K562 (cell line): ENCODE measurements at regions not wholly inside any gene's neighbourhood (a gene's known extent, or its start where the extent isn't known, plus 50 kb on each side); places are given as distances from the start of the nearest gene placed in this dataset.

Source experiments
- ATAC-seq: fragments of 200-7000 bp; cut with Tn5 transposase; 3 replicates; pipeline ENCODE4 v1.9.1; 2020; ENCODE audit warnings: moderate library complexity
- BruUV-seq: library from RNA; stranded (reverse); fragments of 400-500 nt; replicated peaks from 2 replicates; lab custom pipeline; 2021; lab: Mats Ljungman, UMichigan
- CTCF ChIA-PET: fragments of 300-600 bp; formaldehyde crosslinking; extraction: SDS; loops from one replicate; lab custom pipeline; 2021; ENCODE audit warnings: low intra/inter-chr PET ratio; lab: Yijun Ruan, JAX
- POLR2A ChIA-PET: fragments of 300-600, 350-650 bp; sonication (Branson Sonifier 250); formaldehyde crosslinking; extraction: SDS; loops from one replicate; lab custom pipeline; 2021; ENCODE audit warnings: antibody characterized with exemption, inconsistent platforms; lab: Yijun Ruan, JAX
- DNase-seq, 4 experiments: peaks; one replicate each; pipeline versions ENCODE4 v3.0.0 to v3.0.0-alpha.2; 2011 to 2018; ENCODE audit warnings: low spot score in 3 of 4, mixed read lengths in 3 of 4; ENCODE audit errors: extremely low read depth in 1 of 4
- FAIRE-seq: peaks from 2 replicates; lab custom pipeline; 2011; peaks lifted over from hg19 to GRCh38; lab: Jason Lieb, UNC
- H2AFZ ChIP-seq: 2 replicates; pipeline ENCODE4 v1.6.0; 2011; ENCODE audit warnings: low read depth, low read length, control low read depth, inconsistent platforms
- H3K27ac ChIP-seq: fragments of 200-600 bp; 3 replicates; pipeline ENCODE4 v1.8.0; 2011; ENCODE audit warnings: low read depth, mild to moderate bottlenecking, control low read depth, inconsistent platforms, low read length, moderate library complexity, mixed read lengths; ENCODE audit errors: extremely low read depth
- H3K27me3 ChIP-seq, 2 experiments: fragments of 300-600 bp in 1 of 2; 2 replicates in 1 of 2; 3 replicates in 1 of 2; pipeline versions ENCODE4 v1.6.0 to v1.8.0; 2011; ENCODE audit warnings: inconsistent platforms in 2 of 2, low read length in 2 of 2, mild to moderate bottlenecking in 1 of 2, mixed read lengths in 1 of 2, moderate library complexity in 1 of 2; ENCODE audit not compliant: control insufficient read depth in 2 of 2, insufficient read depth in 2 of 2
- H3K36me3 ChIP-seq: fragments of 300-600 bp; 3 replicates; pipeline ENCODE4 v1.8.0; 2011; ENCODE audit warnings: mild to moderate bottlenecking, low read length, inconsistent platforms; ENCODE audit not compliant: control insufficient read depth, insufficient read depth
- H3K4me1 ChIP-seq, 2 experiments: fragments of 200-600 bp in 1 of 2; replicated peaks in 1 of 2; 2 replicates in 1 of 2; 3 replicates in 1 of 2; pipeline versions ENCODE4 v1.5.1 to v1.8.0; 2011; ENCODE audit warnings: inconsistent platforms in 2 of 2, low read length in 2 of 2, mild to moderate bottlenecking in 1 of 2, mixed read lengths in 1 of 2, moderate library complexity in 1 of 2; ENCODE audit not compliant: control insufficient read depth in 2 of 2, insufficient read depth in 2 of 2
- H3K4me2 ChIP-seq: 2 replicates; pipeline ENCODE4 v1.6.1; 2011; ENCODE audit warnings: low read length, control low read depth, inconsistent platforms, mixed read lengths; ENCODE audit not compliant: insufficient read depth
- H3K4me3 ChIP-seq: fragments of 200-600 bp; sonication (generic), shearing (Covaris generic); 2 replicates; pipeline ENCODE4 v1.5.1; 2016; ENCODE audit warnings: control low read depth, inconsistent platforms
- H3K79me2 ChIP-seq: fragments of 200-600 bp; 3 replicates; pipeline ENCODE4 v1.8.0; 2011; ENCODE audit warnings: low read length, inconsistent platforms; ENCODE audit not compliant: control insufficient read depth, insufficient read depth
- H3K9ac ChIP-seq, 2 experiments: 2 replicates each; pipeline versions ENCODE4 v1.6.0 to v1.6.1; 2011; ENCODE audit warnings: low read depth in 2 of 2, low read length in 2 of 2, control low read depth in 1 of 2, inconsistent platforms in 1 of 2, mild to moderate bottlenecking in 1 of 2, mixed read lengths in 1 of 2; ENCODE audit not compliant: insufficient read depth in 1 of 2
- H3K9me1 ChIP-seq: one replicate; pipeline ENCODE4 v1.6.0; 2011; ENCODE audit warnings: inconsistent platforms, mild to moderate bottlenecking, low read length, moderate library complexity; ENCODE audit not compliant: control insufficient read depth, insufficient read depth
- H3K9me3 ChIP-seq: replicated peaks from 2 replicates; pipeline ENCODE4 v1.5.1; 2011; ENCODE audit warnings: low read depth, low read length, inconsistent platforms; ENCODE audit not compliant: control insufficient read depth, insufficient read depth
- H4K20me1 ChIP-seq: replicated peaks from 2 replicates; pipeline ENCODE4 v1.6.1; 2011; ENCODE audit warnings: low read length, inconsistent platforms, mixed read lengths; ENCODE audit not compliant: control insufficient read depth, insufficient read depth
- BRD9 ChIP-seq: fragments of 450-650 bp; IDR thresholded peaks from 2 replicates; pipeline ENCODE4 v1.6.1; 2018; ENCODE audit warnings: low read depth; ENCODE audit not compliant: partially characterized antibody
- CBX2 ChIP-seq: fragments of 200-600 bp; sonication (generic); IDR thresholded peaks from one replicate; pipeline ENCODE4 v1.6.1; 2012; ENCODE audit warnings: mild to moderate bottlenecking, low read length, inconsistent platforms; ENCODE audit not compliant: insufficient read depth, poor library complexity, severe bottlenecking
- DDX20 ChIP-seq: fragments of 450-650 bp; IDR thresholded peaks from 2 replicates; pipeline ENCODE4 v1.6.1; 2016; ENCODE audit warnings: missing genetic modification characterization, low read depth, mild to moderate bottlenecking, missing compliant biosample characterization, moderate library complexity
- HCFC1 ChIP-seq: IDR thresholded peaks from 2 replicates; pipeline ENCODE4 v1.6.1; 2012; ENCODE audit warnings: low read depth, low read length, improper control_type of control experiment
- POU5F1 ChIP-seq: fragments of 150-350 bp; IDR thresholded peaks from 2 replicates; pipeline ENCODE4 v1.6.1; 2014; ENCODE audit warnings: borderline replicate concordance, low read length, low read depth, mild to moderate bottlenecking; ENCODE audit not compliant: partially characterized antibody
- SIN3A ChIP-seq, 2 experiments: fragments of 150-350 bp in 1 of 2; IDR thresholded peaks; 2 replicates each; pipeline ENCODE4 v1.6.1; 2011 to 2016; ENCODE audit warnings: borderline replicate concordance in 2 of 2, low read depth in 2 of 2, low read length in 2 of 2, mild to moderate bottlenecking in 2 of 2, moderate library complexity in 2 of 2; ENCODE audit not compliant: control insufficient read depth in 1 of 2
- SIX5 ChIP-seq, 2 experiments: IDR thresholded peaks; 2 replicates each; pipeline ENCODE4 v1.6.1; 2011; ENCODE audit warnings: low read length in 2 of 2, borderline replicate concordance in 1 of 2, low read depth in 1 of 2, mild to moderate bottlenecking in 1 of 2, moderate library complexity in 1 of 2; ENCODE audit not compliant: insufficient read depth in 1 of 2
- SMC3 ChIP-seq: conservative IDR thresholded peaks from 2 replicates; pipeline ENCODE4 v1.6.1; 2011; ENCODE audit warnings: low read depth, low read length, improper control_type of control experiment; ENCODE audit not compliant: insufficient read depth
- SRSF1 ChIP-seq: fragments of 200-400 bp; formaldehyde crosslinking; IDR thresholded peaks from 2 replicates; pipeline ENCODE4 v1.6.1; 2017; ENCODE audit warnings: mild to moderate bottlenecking, low read depth, low read length, moderate library complexity
- TBP ChIP-seq: optimal IDR thresholded peaks from 2 replicates; pipeline ENCODE3; 2011; ENCODE audit warnings: low read depth, low read length, improper control_type of control experiment
- ZBTB7A ChIP-seq: IDR thresholded peaks from 2 replicates; pipeline ENCODE4 v1.6.1; 2011; ENCODE audit warnings: low read depth, mild to moderate bottlenecking, low read length, moderate library complexity, borderline replicate concordance; ENCODE audit not compliant: control insufficient read depth
- ZC3H8 ChIP-seq: fragments of 450-650 bp; IDR thresholded peaks from 2 replicates; pipeline ENCODE4 v1.6.1; 2017
- ZFP1 ChIP-seq: fragments of 450-650 bp; formaldehyde crosslinking; IDR thresholded peaks from 2 replicates; pipeline ENCODE4 v1.4.0; 2020; ENCODE audit warnings: mild to moderate bottlenecking, mixed read lengths
- ZNF280B ChIP-seq: fragments of 250-450 bp; sonication (Bioruptor Pico); IDR thresholded peaks from 2 replicates; pipeline ENCODE4 v1.5.1; 2021; ENCODE audit warnings: mild to moderate bottlenecking
- ZNF384 ChIP-seq: IDR thresholded peaks from 2 replicates; pipeline ENCODE4 v1.6.1; 2012; ENCODE audit warnings: low read depth, low read length, improper control_type of control experiment
- WGBS: fragments of 100-300 bp; shearing (Covaris generic); methylation state at CpG from one replicate; pipeline ENCODE4 v1.1.6; 2016; ENCODE audit warnings: low coverage, mixed read lengths; ENCODE audit not compliant: insufficient coverage; ENCODE audit errors: missing lambda C conversion rate; 5-methylcytosine and 5-hydroxymethylcytosine counted together
- in situ Hi-C: fragments of 300-500 bp; cut with MboI; formaldehyde crosslinking; loops from 4 replicates; pipeline ENCODE4 v1.15.0; 2018; ENCODE audit warnings: inconsistent platforms, mixed read lengths
- intact Hi-C: fragments of 100-400 bp; cut with micrococcal nuclease; formaldehyde crosslinking; loops from 2 replicates; pipeline ENCODE4 v1.14.2; 2022

- H3K9ac ChIP-seq: no peak overlapping the region
- CTCF ChIA-PET: no interaction called here
- H3K36me3 ChIP-seq: no peaks in the 10 kb centered on the region
- H3K27ac ChIP-seq: no peak overlapping the region
- no peak overlapping the region for H3K4me3 ChIP-seq
- in situ Hi-C loops: no loop called here
- POLR2A ChIA-PET: no interaction called here
- intact Hi-C loops: no loop called here
- WGBS: 2% methylated on average over 3 of the region's 3 CpGs
- FAIRE-seq: no peak
- H3K9me1 ChIP-seq: no peaks in the 10 kb centered on the region
- no peak for DNase-seq
- no peak for ATAC-seq
- no peak overlapping the region for H3K4me2 ChIP-seq
- no peaks in the 10 kb centered on the region for H3K79me2 ChIP-seq
- H3K4me1 ChIP-seq: no peaks in the 10 kb centered on the region
- no peaks in the 10 kb centered on the region for H3K9me3 ChIP-seq
- no peak overlapping the region for H2AFZ ChIP-seq
- no peaks in the 10 kb centered on the region for H4K20me1 ChIP-seq
- BruUV-seq: no TSS peak
- no peak for TF ChIP-seq SMC3
- TF ChIP-seq CBX2: no peak
- no peak for TF ChIP-seq ZFP1 (CRISPR knock-in tag)
- TF ChIP-seq ZBTB7A: no peak
- TF ChIP-seq POU5F1: no peak
- no peak for TF ChIP-seq SIN3A (IDR thresholded peaks at IDR 0.05; ENCODE audit: borderline replicate concordance in 2 of 2, control insufficient read depth in 1 of 2, low read depth in 2 of 2, low read length in 2 of 2)
- no peak for TF ChIP-seq ZC3H8
- no peak for TF ChIP-seq HCFC1
- no peak for TF ChIP-seq SRSF1
- no peak for TF ChIP-seq DDX20 (tag)
- TF ChIP-seq TBP: no peak
- TF ChIP-seq ZNF280B (CRISPR knock-in tag): no peak
- no peak for TF ChIP-seq ZNF384
- TF ChIP-seq SIX5 (IDR thresholded peaks at IDR 0.05; ENCODE audit: borderline replicate concordance in 1 of 2, insufficient read depth in 1 of 2, low read depth in 1 of 2, low read length in 2 of 2): no peak
- no peak for TF ChIP-seq BRD9
- no peaks in the 10 kb centered on the region for H3K27me3 ChIP-seq
Observed at GRCh38 chr6:63434943-63435342, 115.2 kb upstream of the LGSN start.
